Esophagus muscularis mucosa (tissue), 4 donors: ENCODE measurements at regions not wholly inside any gene's neighbourhood (a gene's known extent, or its start where the extent isn't known, plus 50 kb on each side); places are given as distances from the start of the nearest gene placed in this dataset.

Experiments used
- EP300 ChIP-seq: sonication (generic); formaldehyde crosslinking; IDR thresholded peaks from one replicate; pipeline ENCODE4 v1.6.1; 2017; ENCODE audit warnings: antibody characterized with exemption
- POLR2A ChIP-seq: fragments of 450-650 bp; IDR thresholded peaks from one replicate; pipeline ENCODE4 v1.6.1; 2017; ENCODE audit warnings: antibody characterized with exemption, moderate library complexity, mild to moderate bottlenecking, low read depth
- POLR2AphosphoS5 ChIP-seq, 2 donors: sonication (generic); formaldehyde crosslinking; IDR thresholded peaks; one replicate each; pipeline ENCODE4 v1.6.1; 2017; ENCODE audit warnings: antibody characterized with exemption in 2 of 2
- TF ChIP-seq, protein P1 (sequence below), 3 experiments: fragments of 200-600 bp in 2 of 3; fragments of 450-650 bp in 1 of 3; sonication (generic) in 2 of 3; IDR thresholded peaks; one replicate each; pipeline ENCODE4 v1.5.1; 2017 to 2019; ENCODE audit warnings: antibody characterized with exemption in 3 of 3, mild to moderate bottlenecking in 2 of 3, moderate library complexity in 1 of 3

GRCh38 chr1:184324972-184325371 is 61.9 kb upstream of the C1orf21 start:
- TF ChIP-seq, protein P1, sequence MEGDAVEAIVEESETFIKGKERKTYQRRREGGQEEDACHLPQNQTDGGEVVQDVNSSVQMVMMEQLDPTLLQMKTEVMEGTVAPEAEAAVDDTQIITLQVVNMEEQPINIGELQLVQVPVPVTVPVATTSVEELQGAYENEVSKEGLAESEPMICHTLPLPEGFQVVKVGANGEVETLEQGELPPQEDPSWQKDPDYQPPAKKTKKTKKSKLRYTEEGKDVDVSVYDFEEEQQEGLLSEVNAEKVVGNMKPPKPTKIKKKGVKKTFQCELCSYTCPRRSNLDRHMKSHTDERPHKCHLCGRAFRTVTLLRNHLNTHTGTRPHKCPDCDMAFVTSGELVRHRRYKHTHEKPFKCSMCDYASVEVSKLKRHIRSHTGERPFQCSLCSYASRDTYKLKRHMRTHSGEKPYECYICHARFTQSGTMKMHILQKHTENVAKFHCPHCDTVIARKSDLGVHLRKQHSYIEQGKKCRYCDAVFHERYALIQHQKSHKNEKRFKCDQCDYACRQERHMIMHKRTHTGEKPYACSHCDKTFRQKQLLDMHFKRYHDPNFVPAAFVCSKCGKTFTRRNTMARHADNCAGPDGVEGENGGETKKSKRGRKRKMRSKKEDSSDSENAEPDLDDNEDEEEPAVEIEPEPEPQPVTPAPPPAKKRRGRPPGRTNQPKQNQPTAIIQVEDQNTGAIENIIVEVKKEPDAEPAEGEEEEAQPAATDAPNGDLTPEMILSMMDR (IDR thresholded peaks at IDR 0.05), result no peak
- TF ChIP-seq POLR2A (no peak), EP300 (no peak), POLR2AphosphoS5 (IDR thresholded peaks at IDR 0.05) (no peak)
